GM18858 (cell line): ENCODE measurements at regions not wholly inside any gene's neighbourhood (a gene's known extent, or its start where the extent isn't known, plus 50 kb on each side); places are given as distances from the start of the nearest gene placed in this dataset.
"Not testable (repeated sequence)": the region's sequence is repeated elsewhere in the genome, so short reads cannot be mapped to it uniquely, and the experiment has no call there.

ENCODE experiments used
- ATAC-seq: cut with Tn5 transposase; IDR thresholded peaks from one replicate; pipeline ENCODE4 v1.9.1; 2021; ENCODE audit not compliant: unreplicated experiment

GRCh38 chr2:107094450-107094986 lies 208.6 kb upstream of the ST6GAL2 start:
- ATAC-seq, result no peak

GRCh38 chr2:107102176-107102575 lies 216.2 kb upstream of the ST6GAL2 start:
- ATAC-seq, result no peak

GRCh38 chr2:107107351-107107750 lies 221.4 kb upstream of the ST6GAL2 start:
- no peak for ATAC-seq

GRCh38 chr2:107108556-107108955 lies 222.6 kb upstream of the ST6GAL2 start:
- ATAC-seq, result no peak

- ATAC-seq, result peak; percentile 67
Measured at GRCh38 chr2:107111623-107112022, 225.7 kb upstream of the ST6GAL2 start.

- ATAC-seq, result no peak
Measured at GRCh38 chr2:107112561-107112960, 226.6 kb upstream of the ST6GAL2 start.

GRCh38 chr2:107128381-107128780 lies 242.4 kb upstream of the ST6GAL2 start:
- ATAC-seq, result no peak

- peak; percentile 95 for ATAC-seq
Measured at GRCh38 chr2:107132070-107132469, 246.1 kb upstream of the ST6GAL2 start.

GRCh38 chr2:107132746-107133145 lies 246.8 kb upstream of the ST6GAL2 start:
- no peak for ATAC-seq

- ATAC-seq, result no peak
Measured at GRCh38 chr2:107133412-107133811, 247.4 kb upstream of the ST6GAL2 start.

- ATAC-seq, result no peak
Measured at GRCh38 chr2:107136733-107137132, 250.8 kb upstream of the ST6GAL2 start.

GRCh38 chr2:107137706-107138105 lies 251.7 kb upstream of the ST6GAL2 start:
- ATAC-seq, result no peak

- ATAC-seq, result no peak
Measured at GRCh38 chr2:107146181-107146580, 260.2 kb upstream of the ST6GAL2 start.

- not testable (repeated sequence) for ATAC-seq
Measured at GRCh38 chr2:107146645-107147044, 260.7 kb upstream of the ST6GAL2 start.

- ATAC-seq, result no peak
Measured at GRCh38 chr2:107148055-107148454, 262.1 kb upstream of the ST6GAL2 start.

- ATAC-seq, result no peak
Measured at GRCh38 chr2:107148496-107148895, 262.5 kb upstream of the ST6GAL2 start.

GRCh38 chr2:107160640-107161239 lies 274.8 kb upstream of the ST6GAL2 start:
- ATAC-seq, result no peak

GRCh38 chr2:107168141-107168540 lies 282.2 kb upstream of the ST6GAL2 start:
- no peak for ATAC-seq

- ATAC-seq, result no peak
Measured at GRCh38 chr2:107174171-107174570, 288.2 kb upstream of the ST6GAL2 start.

GRCh38 chr2:107182981-107183380 lies 297.0 kb upstream of the ST6GAL2 start:
- no peak for ATAC-seq

GRCh38 chr2:107187870-107188269 lies 301.9 kb upstream of the ST6GAL2 start:
- no peak for ATAC-seq

- ATAC-seq, result no peak
Measured at GRCh38 chr2:107195631-107196030, 309.7 kb upstream of the ST6GAL2 start.
